DOHH2 (cell line): ENCODE measurements at regions not wholly inside any gene's neighbourhood (a gene's known extent, or its start where the extent isn't known, plus 50 kb on each side); places are given as distances from the start of the nearest gene placed in this dataset.

Source experiments
- H3F3A ChIP-seq: fragments of 200-600 bp; sonication (generic), shearing (Covaris generic); 2 replicates; pipeline ENCODE4 v1.6.0; 2016; ENCODE audit warnings: antibody characterized with exemption, mild to moderate bottlenecking; ENCODE audit not compliant: control insufficient read depth, insufficient read depth
- H3K27ac ChIP-seq: fragments of 200-600 bp; sonication (generic); 2 replicates; pipeline ENCODE4 v1.5.1; 2014; ENCODE audit warnings: low read depth, mild to moderate bottlenecking, low read length, moderate library complexity
- H3K27me3 ChIP-seq: fragments of 200-600 bp; sonication (generic); 2 replicates; pipeline ENCODE4 v1.6.1; 2014; ENCODE audit warnings: mild to moderate bottlenecking, low read length, mixed read lengths; ENCODE audit not compliant: control insufficient read depth
- H3K36me3 ChIP-seq: fragments of 200-600 bp; sonication (generic); 2 replicates; pipeline ENCODE4 v1.6.1; 2014; ENCODE audit warnings: mild to moderate bottlenecking, low read length, moderate library complexity, mixed read lengths; ENCODE audit not compliant: control insufficient read depth
- H3K4me1 ChIP-seq: fragments of 200-600 bp; sonication (generic); 2 replicates; pipeline ENCODE4 v1.6.1; 2014; ENCODE audit warnings: mild to moderate bottlenecking, low read length, mixed read lengths; ENCODE audit not compliant: control insufficient read depth
- H3K4me2 ChIP-seq: fragments of 200-600 bp; sonication (generic); 2 replicates; pipeline ENCODE4 v1.6.0; 2014; ENCODE audit warnings: mild to moderate bottlenecking, low read length, moderate library complexity
- H3K4me3 ChIP-seq: fragments of 200-600 bp; sonication (generic); 2 replicates; pipeline ENCODE4 v1.5.1; 2014; ENCODE audit warnings: mild to moderate bottlenecking, low read length, mixed read lengths
- H3K79me2 ChIP-seq: fragments of 200-600 bp; sonication (generic); 2 replicates; pipeline ENCODE4 v1.6.1; 2014; ENCODE audit warnings: mild to moderate bottlenecking, low read length, mixed read lengths; ENCODE audit not compliant: control insufficient read depth
- H3K9me2 ChIP-seq: fragments of 200-600 bp; sonication (generic); replicated peaks from 2 replicates; pipeline ENCODE4 v1.6.1; 2014; ENCODE audit warnings: mild to moderate bottlenecking, low read length, mixed read lengths; ENCODE audit not compliant: control insufficient read depth
- H3K9me3 ChIP-seq: fragments of 200-600 bp; sonication (generic); 2 replicates; pipeline ENCODE4 v1.6.1; 2014; ENCODE audit warnings: antibody characterized with exemption, low read length, mixed read lengths; ENCODE audit not compliant: control insufficient read depth, insufficient read depth
- H4K20me1 ChIP-seq: fragments of 200-600 bp; sonication (generic); 2 replicates; pipeline ENCODE4 v1.6.0; 2014; ENCODE audit warnings: low read depth, mild to moderate bottlenecking, antibody characterized with exemption, low read length, moderate library complexity; ENCODE audit not compliant: control insufficient read depth, insufficient read depth
- CTCF ChIP-seq: fragments of 200-600 bp; sonication (generic); IDR thresholded peaks from one replicate; pipeline ENCODE4 v1.5.1; 2014; ENCODE audit warnings: antibody characterized with exemption, mild to moderate bottlenecking, low read depth, low read length; ENCODE audit not compliant: poor library complexity, severe bottlenecking
- EZH2phosphoT487 ChIP-seq: fragments of 200-600 bp; sonication (generic); IDR thresholded peaks from 2 replicates; pipeline ENCODE4 v1.6.1; 2017; ENCODE audit warnings: borderline replicate concordance, mild to moderate bottlenecking, antibody characterized with exemption, low read length, moderate library complexity, mixed read lengths

- TF ChIP-seq CTCF (no peak), EZH2phosphoT487 (no peak)
Observed at GRCh38 chr6:77249560-77249959, 213.7 kb downstream of the HTR1B start.

GRCh38 chr6:77245026-77245425, 218.3 kb downstream of the HTR1B start:
- TF ChIP-seq EZH2phosphoT487 (no peak), CTCF (no peak)
- no peak overlapping the region for H3K27ac ChIP-seq

More at GRCh38 chr6:77249560-77249959, 213.7 kb downstream of the HTR1B start:
- no peaks in the 10 kb centered on the region for H3F3A ChIP-seq
- H4K20me1 ChIP-seq = no peaks in the 10 kb centered on the region
- H3K79me2 ChIP-seq = no peaks in the 10 kb centered on the region
- H3K36me3 ChIP-seq = no peaks in the 10 kb centered on the region
- no peaks in the 10 kb centered on the region for H3K9me3 ChIP-seq
- no peaks in the 10 kb centered on the region for H3K4me1 ChIP-seq
- H3K4me2 ChIP-seq = no peak overlapping the region
- H3K4me3 ChIP-seq = no peak overlapping the region
- no peaks in the 10 kb centered on the region for H3K27me3 ChIP-seq
- H3K9me2 ChIP-seq = no peaks in the 10 kb centered on the region
- no peak overlapping the region for H3K27ac ChIP-seq

GRCh38 chr6:77231438-77232305, 231.6 kb downstream of the HTR1B start:
- H3K9me2 ChIP-seq = no peaks in the 10 kb centered on the region
- H3F3A ChIP-seq = no peaks in the 10 kb centered on the region
- no peaks in the 10 kb centered on the region for H4K20me1 ChIP-seq
- TF ChIP-seq EZH2phosphoT487 (no peak), CTCF (no peak)
- no peaks in the 10 kb centered on the region for H3K79me2 ChIP-seq
- no peaks in the 10 kb centered on the region for H3K36me3 ChIP-seq
- no peaks in the 10 kb centered on the region for H3K27me3 ChIP-seq
- no peak overlapping the region for H3K4me3 ChIP-seq
- no peaks in the 10 kb centered on the region for H3K4me1 ChIP-seq
- no peak overlapping the region for H3K4me2 ChIP-seq
- H3K9me3 ChIP-seq = no peaks in the 10 kb centered on the region
- no peak overlapping the region for H3K27ac ChIP-seq

More at GRCh38 chr6:77245026-77245425, 218.3 kb downstream of the HTR1B start:
- Histone ChIP-seq H3F3A (no peaks in the 10 kb centered on the region), H3K9me3 (no peaks in the 10 kb centered on the region), H3K9me2 (no peaks in the 10 kb centered on the region), H3K36me3 (no peaks in the 10 kb centered on the region), H3K79me2 (no peaks in the 10 kb centered on the region), H4K20me1 (no peaks in the 10 kb centered on the region), H3K27me3 (no peaks in the 10 kb centered on the region), H3K4me2 (no peak overlapping the region), H3K4me1 (no peaks in the 10 kb centered on the region), H3K4me3 (no peak overlapping the region)
